Dendritic cell treated with granulocyte-macrophage colony-stimulating factor and Interleukin-4, amounts not matched to agents 40 ng/mL and 50 ng/mL, for 4 days (primary cell): ENCODE measurements at regions not wholly inside any gene's neighbourhood (a gene's known extent, or its start where the extent isn't known, plus 50 kb on each side); places are given as distances from the start of the nearest gene placed in this dataset.

Experiments
- H3K27ac Mint-ChIP-seq: one replicate; pipeline ENCODE4 v1.8.0; 2022; ENCODE audit warnings: mild to moderate bottlenecking, mixed read lengths
- H3K27me3 Mint-ChIP-seq: one replicate; pipeline ENCODE4 v1.8.0; 2022; ENCODE audit warnings: mild to moderate bottlenecking, mixed read lengths
- H3K36me3 Mint-ChIP-seq: one replicate; pipeline ENCODE4 v1.8.0; 2022; ENCODE audit warnings: low read depth, mixed read lengths
- H3K4me1 Mint-ChIP-seq: one replicate; pipeline ENCODE4 v1.8.0; 2022; ENCODE audit warnings: low read depth, mixed read lengths
- H3K4me3 Mint-ChIP-seq: one replicate; pipeline ENCODE4 v1.8.0; 2022; ENCODE audit warnings: mild to moderate bottlenecking, moderate library complexity, mixed read lengths
- H3K9me3 Mint-ChIP-seq: one replicate; pipeline ENCODE4 v1.8.0; 2022; ENCODE audit warnings: mixed read lengths
- intact Hi-C: fragments of 100-400 bp; cut with micrococcal nuclease; formaldehyde crosslinking; loops from one replicate; pipeline ENCODE4 v1.15.0; 2022

- no peaks in the 10 kb centered on the region for H3K36me3 Mint-ChIP-seq
- intact Hi-C loops, result no loop called here
- H3K27ac Mint-ChIP-seq, result no peak overlapping the region
- no peak overlapping the region for H3K4me3 Mint-ChIP-seq
- H3K9me3 Mint-ChIP-seq, result no peaks in the 10 kb centered on the region
- no peaks in the 10 kb centered on the region for H3K4me1 Mint-ChIP-seq
- no peaks in the 10 kb centered on the region for H3K27me3 Mint-ChIP-seq
Observed at GRCh38 chr6:132868057-132868456, 53.7 kb downstream of the RPS12 start.

DNA sequence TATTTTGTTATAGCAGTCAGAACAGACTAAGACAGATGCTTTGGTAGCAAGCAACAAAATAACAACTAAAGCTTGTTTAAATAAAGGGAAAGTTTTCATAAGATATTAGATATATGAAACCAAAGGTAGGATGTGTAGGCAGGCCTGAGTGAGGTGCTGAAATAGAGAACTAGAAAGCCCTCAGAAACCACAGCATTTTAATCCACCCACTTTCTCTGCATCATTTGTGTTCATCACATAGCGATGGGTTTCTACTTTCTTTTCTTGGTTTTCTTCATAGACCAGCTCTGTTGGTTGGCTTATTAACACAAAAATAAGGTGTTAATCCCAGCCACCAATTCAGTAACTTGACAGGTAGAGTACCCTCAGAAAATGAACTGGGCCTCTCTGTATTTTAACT lies 58.6 kb downstream of the RPS12 start:
- no peaks in the 10 kb centered on the region for H3K27me3 Mint-ChIP-seq
- no peak overlapping the region for H3K4me3 Mint-ChIP-seq
- H3K4me1 Mint-ChIP-seq, result no peaks in the 10 kb centered on the region
- intact Hi-C loops, result no loop called here
- no peak overlapping the region for H3K27ac Mint-ChIP-seq
- no peaks in the 10 kb centered on the region for H3K36me3 Mint-ChIP-seq
- H3K9me3 Mint-ChIP-seq, result peaks cover 9% of the 10 kb centered on the region

GRCh38 chr6:132877003-132877402 lies 62.6 kb downstream of the RPS12 start:
- Mint-ChIP-seq H3K27ac (no peak overlapping the region), H3K36me3 (no peaks in the 10 kb centered on the region), H3K4me3 (no peak overlapping the region), H3K27me3 (no peaks in the 10 kb centered on the region), H3K4me1 (no peaks in the 10 kb centered on the region), H3K9me3 (peaks cover 9% of the 10 kb centered on the region)
- intact Hi-C loops, result no loop called here

DNA sequence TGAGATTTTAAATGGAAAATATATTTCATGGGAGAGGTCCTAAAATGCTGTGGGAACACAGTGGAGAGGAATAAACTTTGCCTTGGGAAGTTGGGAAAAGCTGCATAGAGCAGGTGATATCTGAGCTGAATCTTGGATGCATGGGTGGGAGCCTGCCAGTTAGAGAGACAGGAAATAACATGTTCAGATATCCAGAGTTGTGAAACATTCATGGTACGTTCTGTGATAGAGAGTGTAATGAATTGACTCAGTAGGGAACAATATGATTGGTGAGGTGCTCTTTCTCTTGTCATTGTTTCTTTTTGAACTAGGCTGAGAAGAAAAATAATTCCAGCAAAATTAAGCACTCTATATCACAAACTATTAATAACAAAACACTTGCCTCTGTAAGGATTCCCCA lies 72.8 kb downstream of the RPS12 start:
- no peaks in the 10 kb centered on the region for H3K27me3 Mint-ChIP-seq
- H3K4me3 Mint-ChIP-seq, result no peak overlapping the region
- H3K4me1 Mint-ChIP-seq, result no peaks in the 10 kb centered on the region
- H3K9me3 Mint-ChIP-seq, result no peaks in the 10 kb centered on the region
- no peaks in the 10 kb centered on the region for H3K36me3 Mint-ChIP-seq
- intact Hi-C loops, result no loop called here
- no peak overlapping the region for H3K27ac Mint-ChIP-seq

GRCh38 chr6:132888701-132889100 lies 74.3 kb downstream of the RPS12 start:
- no peak overlapping the region for H3K4me3 Mint-ChIP-seq
- no peaks in the 10 kb centered on the region for H3K4me1 Mint-ChIP-seq
- H3K9me3 Mint-ChIP-seq, result no peaks in the 10 kb centered on the region
- intact Hi-C loops, result no loop called here
- no peaks in the 10 kb centered on the region for H3K36me3 Mint-ChIP-seq
- H3K27me3 Mint-ChIP-seq, result no peaks in the 10 kb centered on the region
- H3K27ac Mint-ChIP-seq, result no peak overlapping the region

DNA sequence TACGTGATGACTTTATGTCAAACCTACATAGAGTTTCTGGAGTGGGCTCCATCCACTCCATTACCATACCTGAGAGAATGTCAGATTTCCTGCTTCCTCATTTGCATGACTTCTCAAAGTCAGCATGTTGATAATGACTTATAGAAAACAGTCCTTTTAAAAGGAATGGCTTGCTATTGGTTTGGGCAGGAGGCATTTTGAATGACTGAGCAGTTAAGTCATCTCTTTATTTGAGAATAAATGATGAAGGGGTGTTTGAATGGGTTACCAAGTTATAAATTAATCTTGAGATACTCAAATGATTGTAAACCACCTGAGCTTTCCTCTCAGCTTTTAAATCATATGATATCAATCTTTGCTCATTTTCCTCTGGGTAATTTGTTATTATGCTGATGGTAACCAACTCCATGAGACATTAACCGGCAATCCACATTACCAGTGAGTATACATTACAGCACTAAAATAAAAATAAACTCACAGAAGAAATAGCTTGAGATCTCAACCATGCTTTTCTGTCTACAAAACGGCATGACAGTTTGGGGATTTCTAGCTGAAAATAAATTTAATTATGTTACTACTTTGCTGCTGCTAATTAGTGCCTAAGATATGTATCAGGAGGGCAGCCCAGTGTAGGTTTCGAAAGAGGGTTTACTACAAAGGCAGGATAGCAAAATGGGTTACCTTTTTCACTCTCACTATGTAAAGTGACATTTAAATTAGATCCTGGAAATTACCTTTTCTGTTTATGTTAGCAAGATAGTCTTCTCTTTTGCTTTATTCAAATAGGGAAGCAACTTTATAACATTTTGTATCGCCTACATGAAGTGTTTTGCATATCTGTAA lies 78.8 kb downstream of the RPS12 start:
- no peak overlapping the region for H3K27ac Mint-ChIP-seq
- intact Hi-C loops, result no loop called here
- H3K4me3 Mint-ChIP-seq, result no peak overlapping the region
- no peaks in the 10 kb centered on the region for H3K4me1 Mint-ChIP-seq
- H3K9me3 Mint-ChIP-seq, result no peaks in the 10 kb centered on the region
- H3K27me3 Mint-ChIP-seq, result no peaks in the 10 kb centered on the region
- no peaks in the 10 kb centered on the region for H3K36me3 Mint-ChIP-seq

DNA sequence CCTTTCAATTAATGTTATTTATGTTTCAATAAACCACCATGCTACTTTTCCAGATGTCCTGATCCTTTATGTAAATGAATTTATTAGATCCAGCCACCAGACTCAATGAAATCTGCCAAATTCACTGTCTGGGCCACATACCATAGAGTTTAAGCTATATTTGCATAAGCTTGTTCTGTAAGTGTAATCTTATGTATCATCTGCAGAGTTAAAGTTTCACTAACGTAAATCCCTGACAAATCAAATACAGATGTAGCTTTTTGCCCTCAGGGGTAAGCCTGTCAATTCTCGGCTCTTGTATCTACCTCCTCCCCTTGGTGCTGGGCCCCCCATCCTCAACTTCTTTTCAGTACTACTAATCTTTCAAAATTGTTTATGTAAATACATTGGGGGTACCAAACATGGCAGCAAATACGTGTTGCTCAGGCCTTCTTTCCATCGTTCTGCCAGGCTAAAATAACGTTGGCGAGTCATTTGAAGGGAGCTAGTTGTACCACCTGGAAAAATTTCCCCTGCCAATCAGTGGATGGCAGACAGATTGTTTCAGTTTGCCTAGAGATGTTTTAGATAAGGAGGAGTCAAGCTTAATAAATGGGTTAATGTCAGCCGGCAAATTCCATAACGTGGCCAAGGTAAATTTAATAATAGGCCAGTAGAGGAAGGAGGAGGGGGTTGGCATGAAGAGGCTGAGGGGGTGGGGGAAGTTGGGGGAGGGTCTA lies 79.6 kb downstream of the RPS12 start:
- Mint-ChIP-seq H3K4me1 (no peaks in the 10 kb centered on the region), H3K36me3 (no peaks in the 10 kb centered on the region), H3K27ac (no peak overlapping the region), H3K9me3 (no peaks in the 10 kb centered on the region), H3K27me3 (no peaks in the 10 kb centered on the region), H3K4me3 (no peak overlapping the region)
- intact Hi-C loops, result no loop called here

DNA sequence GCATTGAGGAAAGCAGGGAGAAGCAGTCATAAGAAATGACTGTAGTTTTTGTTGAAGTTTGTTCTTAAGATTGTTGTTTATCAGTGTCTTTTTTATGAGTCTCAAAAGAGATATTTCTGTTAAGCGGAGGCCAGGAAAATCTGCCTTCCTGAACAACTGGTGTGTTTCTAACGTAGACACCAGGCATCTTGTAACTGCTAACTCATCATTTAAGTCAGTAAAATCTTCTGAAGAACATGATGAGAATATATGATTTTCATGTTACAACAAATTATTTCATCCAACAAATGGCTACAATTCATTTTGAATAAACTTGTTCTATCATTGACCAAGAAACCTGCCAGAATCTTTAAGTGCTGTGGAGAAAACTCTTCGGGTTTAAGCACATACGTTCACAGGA lies 84.0 kb downstream of the RPS12 start:
- H3K27ac Mint-ChIP-seq, result no peak overlapping the region
- no peaks in the 10 kb centered on the region for H3K36me3 Mint-ChIP-seq
- no peaks in the 10 kb centered on the region for H3K4me1 Mint-ChIP-seq
- intact Hi-C loops, result no loop called here
- no peaks in the 10 kb centered on the region for H3K27me3 Mint-ChIP-seq
- H3K4me3 Mint-ChIP-seq, result no peak overlapping the region
- H3K9me3 Mint-ChIP-seq, result no peaks in the 10 kb centered on the region

GRCh38 chr6:132900849-132901248 lies 86.5 kb downstream of the RPS12 start:
- no peak overlapping the region for H3K27ac Mint-ChIP-seq
- intact Hi-C loops, result no loop called here
- H3K4me3 Mint-ChIP-seq, result no peak overlapping the region
- peaks cover 9% of the 10 kb centered on the region for H3K9me3 Mint-ChIP-seq
- H3K36me3 Mint-ChIP-seq, result no peaks in the 10 kb centered on the region
- H3K4me1 Mint-ChIP-seq, result no peaks in the 10 kb centered on the region
- H3K27me3 Mint-ChIP-seq, result no peaks in the 10 kb centered on the region

DNA sequence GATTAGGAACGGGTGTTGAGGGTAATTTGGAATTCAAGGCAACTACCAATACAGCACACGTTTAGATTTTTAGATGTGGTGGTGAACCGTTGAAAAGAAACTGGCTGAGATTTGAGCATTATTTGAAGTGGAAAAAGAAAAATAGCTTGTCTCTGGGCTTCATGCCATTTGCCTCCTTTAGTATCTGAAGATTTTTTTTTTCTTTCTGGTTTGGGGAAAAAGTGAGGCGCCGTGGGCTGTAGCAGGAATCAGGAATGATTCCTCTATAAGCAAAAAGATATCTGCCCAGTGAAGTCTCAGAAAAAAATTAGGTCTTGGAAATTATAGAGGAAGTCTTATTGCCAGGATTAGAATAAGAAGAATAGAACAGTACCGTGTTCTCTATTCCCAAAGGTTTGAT lies 88.5 kb downstream of the RPS12 start:
- Mint-ChIP-seq H3K4me1 (no peaks in the 10 kb centered on the region), H3K9me3 (peaks cover 9% of the 10 kb centered on the region), H3K4me3 (no peak overlapping the region), H3K36me3 (no peaks in the 10 kb centered on the region), H3K27ac (no peak overlapping the region), H3K27me3 (no peaks in the 10 kb centered on the region)
- intact Hi-C loops, result no loop called here

GRCh38 chr6:132907231-132907630 lies 92.9 kb downstream of the RPS12 start:
- Mint-ChIP-seq H3K4me3 (no peak overlapping the region), H3K27ac (no peak overlapping the region), H3K9me3 (peaks cover 9% of the 10 kb centered on the region), H3K4me1 (peaks cover 5% of the 10 kb centered on the region), H3K27me3 (no peaks in the 10 kb centered on the region), H3K36me3 (no peaks in the 10 kb centered on the region)
- intact Hi-C loops, result no loop called here

GRCh38 chr6:132907914-132908313 lies 93.5 kb downstream of the RPS12 start:
- intact Hi-C loops, result no loop called here
- Mint-ChIP-seq H3K4me3 (no peak overlapping the region), H3K4me1 (peaks cover 5% of the 10 kb centered on the region), H3K27ac (no peak overlapping the region), H3K27me3 (no peaks in the 10 kb centered on the region), H3K9me3 (peaks cover 9% of the 10 kb centered on the region), H3K36me3 (no peaks in the 10 kb centered on the region)

DNA sequence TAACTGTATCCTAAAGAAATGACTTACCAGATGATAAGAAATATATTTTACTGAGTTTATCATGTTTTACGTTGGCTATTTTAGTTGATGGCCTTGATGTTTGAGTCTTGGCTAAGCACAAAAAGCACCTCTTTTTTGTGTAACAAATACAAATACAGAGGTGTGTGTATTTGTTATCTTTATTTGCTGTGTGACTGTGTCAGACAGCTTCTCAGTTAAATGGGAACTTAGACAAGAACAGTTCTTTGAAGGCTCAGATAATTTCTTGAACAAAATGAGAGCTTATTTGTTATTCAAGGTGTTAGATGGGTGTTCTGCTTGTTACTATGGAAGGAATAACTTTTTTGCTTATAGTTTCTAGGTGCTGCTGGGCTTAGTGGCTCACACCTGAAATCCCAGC lies 95.4 kb downstream of the RPS12 start:
- H3K36me3 Mint-ChIP-seq, result no peaks in the 10 kb centered on the region
- no peaks in the 10 kb centered on the region for H3K27me3 Mint-ChIP-seq
- H3K4me3 Mint-ChIP-seq, result no peak overlapping the region
- H3K27ac Mint-ChIP-seq, result no peak overlapping the region
- peaks cover 8% of the 10 kb centered on the region for H3K9me3 Mint-ChIP-seq
- intact Hi-C loops, result no loop called here
- H3K4me1 Mint-ChIP-seq, result peaks cover 5% of the 10 kb centered on the region

DNA sequence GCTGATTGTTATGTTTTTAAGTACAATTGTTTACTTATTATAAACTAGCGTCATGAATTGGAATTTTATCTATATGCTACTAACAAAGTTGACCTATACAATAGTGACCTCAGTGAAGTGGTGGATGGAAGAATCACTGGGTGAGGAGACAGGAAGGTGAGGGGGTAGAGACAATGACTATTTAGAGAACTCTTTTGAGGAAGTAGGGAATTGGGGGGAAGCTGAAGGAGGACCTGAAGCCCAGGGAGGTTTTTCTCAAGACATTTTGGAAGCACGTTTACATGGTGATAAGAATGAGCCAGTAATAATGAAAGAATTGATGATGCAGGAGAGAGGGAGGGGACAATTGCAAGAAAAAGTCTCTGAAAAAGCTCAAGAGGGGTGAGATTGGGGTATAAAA lies 96.4 kb downstream of the RPS12 start:
- intact Hi-C loops, result no loop called here
- H3K4me1 Mint-ChIP-seq, result peaks cover 5% of the 10 kb centered on the region
- H3K27ac Mint-ChIP-seq, result no peak overlapping the region
- no peaks in the 10 kb centered on the region for H3K27me3 Mint-ChIP-seq
- no peaks in the 10 kb centered on the region for H3K36me3 Mint-ChIP-seq
- no peak overlapping the region for H3K4me3 Mint-ChIP-seq
- H3K9me3 Mint-ChIP-seq, result no peaks in the 10 kb centered on the region
